GM23338 (cell line): ENCODE measurements at regions not wholly inside any gene's neighbourhood (a gene's known extent, or its start where the extent isn't known, plus 50 kb on each side); places are given as distances from the start of the nearest gene placed in this dataset.

Experiments
- CTCF ChIP-seq, 2 experiments: fragments of 200-600 bp in 1 of 2; sonication (generic) in 1 of 2; conservative IDR thresholded peaks; 2 replicates each; pipeline versions ENCODE4 v1.5.1 to v1.6.1; 2016 to 2017; ENCODE audit warnings: antibody characterized with exemption in 2 of 2, low read depth in 2 of 2, mild to moderate bottlenecking in 2 of 2, moderate library complexity in 1 of 2
- EZH2phosphoT487 ChIP-seq: fragments of 200-600 bp; sonication (generic); IDR thresholded peaks from one replicate; pipeline ENCODE4 v1.8.1; 2018; ENCODE audit warnings: antibody characterized with exemption; ENCODE audit not compliant: unreplicated experiment
- JUNB ChIP-seq: IDR thresholded peaks from one replicate; pipeline ENCODE4 v1.6.1; 2016; ENCODE audit warnings: antibody characterized with exemption; ENCODE audit not compliant: unreplicated experiment
- NANOG ChIP-seq: IDR thresholded peaks from 2 replicates; pipeline ENCODE4 v1.6.1; 2016; ENCODE audit warnings: antibody characterized with exemption, borderline replicate concordance
- POLR2AphosphoS5 ChIP-seq: IDR thresholded peaks from 2 replicates; pipeline ENCODE4 v1.6.1; 2016; ENCODE audit warnings: antibody characterized with exemption, low read depth

GRCh38 chr10:23608926-23609325 lies 170.1 kb downstream of the OTUD1 start:
- TF ChIP-seq CTCF (conservative IDR thresholded peaks at IDR 0.05; ENCODE audit: low read depth in 2 of 2) (no peak), NANOG (no peak), POLR2AphosphoS5 (no peak), EZH2phosphoT487 (no peak), JUNB (no peak)
